Ishikawa (cell line): ENCODE measurements at regions not wholly inside any gene's neighbourhood (a gene's known extent, or its start where the extent isn't known, plus 50 kb on each side); places are given as distances from the start of the nearest gene placed in this dataset.

ENCODE experiments used
- EP300 ChIP-seq: IDR thresholded peaks from 2 replicates; pipeline ENCODE4 v1.6.1; 2012; ENCODE audit warnings: borderline replicate concordance
- USF1 ChIP-seq: IDR thresholded peaks from 2 replicates; pipeline ENCODE4 v1.6.1; 2012
- TF ChIP-seq, protein P1 (sequence below): IDR thresholded peaks from 2 replicates; pipeline ENCODE4 v1.6.1; 2012; ENCODE audit warnings: low read depth, mild to moderate bottlenecking

DNA sequence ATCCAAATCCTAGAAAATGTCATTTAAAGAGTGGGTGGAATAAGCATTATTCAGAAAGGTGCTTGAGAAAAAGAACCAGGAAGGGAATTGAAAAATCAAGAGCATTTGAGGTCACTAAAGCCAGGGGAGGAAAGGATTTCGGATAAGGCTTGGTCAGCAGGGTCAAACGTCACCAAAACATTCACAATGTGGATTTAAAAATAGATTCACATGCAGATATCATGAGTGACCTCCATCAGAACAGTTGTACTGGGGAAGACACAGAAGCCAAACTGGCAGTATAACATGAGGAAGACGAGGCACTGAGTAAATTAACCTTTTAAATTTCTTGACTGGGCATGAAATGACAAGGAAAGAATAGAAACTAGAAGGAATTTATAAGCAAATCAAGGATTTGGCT is 175.1 kb upstream of the CCDC196 start:
- TF ChIP-seq EP300 (no peak), USF1 (no peak)
- TF ChIP-seq, protein P1, sequence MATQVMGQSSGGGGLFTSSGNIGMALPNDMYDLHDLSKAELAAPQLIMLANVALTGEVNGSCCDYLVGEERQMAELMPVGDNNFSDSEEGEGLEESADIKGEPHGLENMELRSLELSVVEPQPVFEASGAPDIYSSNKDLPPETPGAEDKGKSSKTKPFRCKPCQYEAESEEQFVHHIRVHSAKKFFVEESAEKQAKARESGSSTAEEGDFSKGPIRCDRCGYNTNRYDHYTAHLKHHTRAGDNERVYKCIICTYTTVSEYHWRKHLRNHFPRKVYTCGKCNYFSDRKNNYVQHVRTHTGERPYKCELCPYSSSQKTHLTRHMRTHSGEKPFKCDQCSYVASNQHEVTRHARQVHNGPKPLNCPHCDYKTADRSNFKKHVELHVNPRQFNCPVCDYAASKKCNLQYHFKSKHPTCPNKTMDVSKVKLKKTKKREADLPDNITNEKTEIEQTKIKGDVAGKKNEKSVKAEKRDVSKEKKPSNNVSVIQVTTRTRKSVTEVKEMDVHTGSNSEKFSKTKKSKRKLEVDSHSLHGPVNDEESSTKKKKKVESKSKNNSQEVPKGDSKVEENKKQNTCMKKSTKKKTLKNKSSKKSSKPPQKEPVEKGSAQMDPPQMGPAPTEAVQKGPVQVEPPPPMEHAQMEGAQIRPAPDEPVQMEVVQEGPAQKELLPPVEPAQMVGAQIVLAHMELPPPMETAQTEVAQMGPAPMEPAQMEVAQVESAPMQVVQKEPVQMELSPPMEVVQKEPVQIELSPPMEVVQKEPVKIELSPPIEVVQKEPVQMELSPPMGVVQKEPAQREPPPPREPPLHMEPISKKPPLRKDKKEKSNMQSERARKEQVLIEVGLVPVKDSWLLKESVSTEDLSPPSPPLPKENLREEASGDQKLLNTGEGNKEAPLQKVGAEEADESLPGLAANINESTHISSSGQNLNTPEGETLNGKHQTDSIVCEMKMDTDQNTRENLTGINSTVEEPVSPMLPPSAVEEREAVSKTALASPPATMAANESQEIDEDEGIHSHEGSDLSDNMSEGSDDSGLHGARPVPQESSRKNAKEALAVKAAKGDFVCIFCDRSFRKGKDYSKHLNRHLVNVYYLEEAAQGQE = no peak
